ENCODE measurements at regions not wholly inside any gene's neighbourhood (a gene's known extent, or its start where the extent isn't known, plus 50 kb on each side); places are given as distances from the start of the nearest gene placed in this dataset.
"Not testable (repeated sequence)": the region's sequence is repeated elsewhere in the genome, so short reads cannot be mapped to it uniquely, and the experiment has no call there.

DNA sequence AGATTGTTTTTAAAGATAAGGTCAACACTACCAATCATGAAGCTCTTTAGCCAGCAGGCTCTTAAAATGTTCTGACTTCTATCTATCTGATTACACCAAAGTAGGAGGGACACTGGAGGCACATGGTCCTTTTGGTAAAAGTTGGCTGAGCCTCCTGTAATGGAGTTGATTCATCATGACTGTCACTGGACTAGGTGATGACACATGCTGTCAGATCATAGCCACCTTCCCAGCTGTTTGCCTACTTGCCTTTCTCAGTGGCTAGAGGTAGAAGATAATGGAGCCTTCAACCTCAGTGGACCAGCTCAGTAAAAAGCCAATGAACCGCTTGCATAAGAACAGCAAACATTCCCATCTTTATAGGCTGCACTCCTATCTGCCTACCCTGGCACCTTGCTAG lies 286.7 kb upstream of the TEKT4 start:
- H4K91ac ChIP-seq (ENCODE audit: insufficient read length, low read depth, low read length); H2BK12ac ChIP-seq (ENCODE audit: insufficient read length, low read depth, low read length); H2BK15ac ChIP-seq (ENCODE audit: low read depth, low read length); H3K27me3 ChIP-seq (ENCODE audit: insufficient read depth, low read length); H3K23me2 ChIP-seq (ENCODE audit: insufficient read length, low read depth, low read length, poor library complexity, severe bottlenecking); H3K14ac ChIP-seq (ENCODE audit: insufficient read depth, low read length); H3K23ac ChIP-seq (ENCODE audit: insufficient read length, low read depth, low read length); H3K79me1 ChIP-seq (ENCODE audit: insufficient read depth, low read depth, low read length, poor library complexity, severe bottlenecking); H3K18ac ChIP-seq (ENCODE audit: insufficient read length, low read depth, low read length); H3K4me3 Mint-ChIP-seq; H3K4ac ChIP-seq (ENCODE audit: low read depth, low read length); H2BK5ac ChIP-seq (ENCODE audit: insufficient read length, low read length); H4K8ac ChIP-seq (replicated peaks; ENCODE audit: insufficient read length, low read depth, low read length); H3K56ac ChIP-seq (ENCODE audit: insufficient read length, low read depth, low read length); H3K4me2 ChIP-seq (ENCODE audit: insufficient read depth, insufficient read length, low read length); H3K4me1 ChIP-seq (ENCODE audit: insufficient read depth, low read length); H3K4me1 Mint-ChIP-seq; H3K9me3 ChIP-seq (ENCODE audit: control insufficient read depth, low read depth, low read length); H2BK20ac ChIP-seq (ENCODE audit: low read depth, low read length, poor library complexity, severe bottlenecking); H3K27me3 Mint-ChIP-seq (ENCODE audit: low read depth); H2BK120ac ChIP-seq (ENCODE audit: low read depth, low read length, poor library complexity, severe bottlenecking); DNase-seq; H2AFZ ChIP-seq (ENCODE audit: low read length); H3K27ac Mint-ChIP-seq; H3K79me2 ChIP-seq (ENCODE audit: insufficient read depth, low read length); H3K9ac ChIP-seq (ENCODE audit: extremely low read depth, insufficient read length, low read length); H2AK5ac ChIP-seq (ENCODE audit: insufficient read length, low read length); H3T11ph ChIP-seq (ENCODE audit: low read length); H4K5ac ChIP-seq (ENCODE audit: insufficient read length, low read depth, low read length); H4K20me1 ChIP-seq (ENCODE audit: control insufficient read depth, insufficient read depth, insufficient read length); H3K27ac ChIP-seq (ENCODE audit: insufficient read length, low read depth, low read length): not testable (repeated sequence)
- Mint-ChIP-seq H3K36me3 (ENCODE audit: insufficient read depth in 1 of 3, low read depth in 3 of 3) (peaks cover 4 to 13% (median 9%) of the 10 kb centered on the region in 3 experiments; a peak in 6 of 7 replicates), H3K9me3 (peaks cover 46 to 62% of the 10 kb centered on the region in 2 experiments)
- no CpG with 5 or more reads among the region's 1 CpG for WGBS (ENCODE audit: extremely low coverage, insufficient read length, low lambda C conversion rate)
